Body of pancreas (tissue), 4 donors: ENCODE measurements at regions not wholly inside any gene's neighbourhood (a gene's known extent, or its start where the extent isn't known, plus 50 kb on each side); places are given as distances from the start of the nearest gene placed in this dataset.

Experiments
- CTCF ChIP-seq, 7 experiments: fragments of 450-650 bp in 4 of 7; fragments of 200-600 bp in 3 of 7; sonication (generic) in 3 of 7; IDR thresholded peaks; one replicate each; pipeline ENCODE4 v1.5.1; 2016 to 2019; ENCODE audit warnings: antibody characterized with exemption in 7 of 7
- POLR2A ChIP-seq, 3 donors: fragments of 450-650 bp; IDR thresholded peaks; one replicate each; pipeline ENCODE4 v1.6.1; 2016; ENCODE audit warnings: antibody characterized with exemption in 3 of 3, mild to moderate bottlenecking in 2 of 3

- TF ChIP-seq CTCF (IDR thresholded peaks at IDR 0.05) (no peak), POLR2A (IDR thresholded peaks at IDR 0.05) (no peak)
Measured at GRCh38 chr5:107771926-107772325, 101.2 kb upstream of the EFNA5 start.
